ENCODE measurements at regions not wholly inside any gene's neighbourhood (a gene's known extent, or its start where the extent isn't known, plus 50 kb on each side); places are given as distances from the start of the nearest gene placed in this dataset.
A peak's percentile ranks its signal among the peaks of the same experiment; 100 is the strongest.
"Not testable (repeated sequence)": the region's sequence is repeated elsewhere in the genome, so short reads cannot be mapped to it uniquely, and the experiment has no call there.

- no peak for DNase-seq (ENCODE audit: extremely low read depth in 1 of 11, low read depth in 9 of 11, low spot score in 4 of 11)
Measured at GRCh38 chr4:71081192-71081591, 87.7 kb downstream of the DCK start.

DNA sequence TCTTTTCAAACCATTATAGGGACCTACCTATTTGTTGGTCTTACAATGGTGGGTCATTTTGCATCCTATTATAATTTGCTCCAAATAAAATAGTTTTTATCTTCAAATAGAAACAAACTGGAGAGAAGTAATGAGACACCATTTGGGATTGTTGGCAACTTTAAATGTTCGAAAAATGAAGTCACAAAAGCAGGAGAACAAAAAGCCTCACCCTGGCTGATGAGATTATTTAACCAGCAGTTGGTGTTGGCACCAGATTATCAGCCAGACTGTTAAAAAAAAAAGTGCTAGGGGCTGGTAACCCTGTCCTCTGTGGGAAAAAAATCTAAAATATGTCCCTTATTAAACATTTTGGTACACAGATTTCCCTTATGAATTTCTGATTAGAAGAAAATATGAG, 100.3 kb downstream of the DCK start:
- no peak for DNase-seq (ENCODE audit: extremely low read depth in 1 of 11, low read depth in 9 of 11, low spot score in 4 of 11)

DNA sequence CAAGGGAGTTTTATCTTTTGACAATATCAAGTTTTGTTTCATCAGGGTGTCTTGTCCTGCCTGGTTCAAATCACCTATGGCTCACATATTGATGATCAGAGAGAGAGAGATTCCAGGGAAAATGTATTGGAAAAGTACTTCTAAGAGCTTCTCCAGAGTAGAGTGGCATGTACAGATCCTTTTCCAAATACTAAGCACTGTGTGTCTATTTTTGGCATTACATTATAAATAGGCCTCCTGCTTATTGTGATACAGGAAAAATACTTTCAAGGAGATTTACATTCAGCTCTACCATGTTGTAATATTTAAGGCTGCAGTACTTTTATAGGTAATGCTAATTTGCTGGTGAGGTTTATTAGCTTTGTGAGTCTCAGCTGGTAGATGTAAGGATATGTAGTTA, 100.8 kb downstream of the DCK start:
- DNase-seq (ENCODE audit: extremely low read depth in 1 of 11, low read depth in 9 of 11, low spot score in 4 of 11): no peak

DNA sequence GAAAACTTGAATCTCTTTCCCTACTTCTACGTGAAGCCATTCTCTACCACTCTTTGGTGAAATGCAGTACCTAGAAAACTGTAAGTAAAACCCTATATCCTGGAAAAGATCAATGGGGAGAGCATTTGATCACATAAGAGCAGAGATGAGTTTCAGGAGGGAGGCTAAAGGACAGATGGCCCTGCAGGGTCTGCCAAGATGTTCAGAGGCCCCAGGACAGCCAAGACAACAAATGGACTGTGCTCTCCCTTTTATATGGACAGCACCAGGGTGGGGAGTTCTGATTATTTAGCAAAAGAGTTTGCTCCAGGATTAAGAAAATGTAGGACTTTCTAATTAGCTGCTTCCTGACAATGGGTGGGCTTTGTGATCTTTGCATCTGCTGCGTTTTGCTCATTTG, 101.7 kb downstream of the DCK start:
- DNase-seq (ENCODE audit: extremely low read depth in 1 of 11, low read depth in 9 of 11, low spot score in 4 of 11): no peak

DNA sequence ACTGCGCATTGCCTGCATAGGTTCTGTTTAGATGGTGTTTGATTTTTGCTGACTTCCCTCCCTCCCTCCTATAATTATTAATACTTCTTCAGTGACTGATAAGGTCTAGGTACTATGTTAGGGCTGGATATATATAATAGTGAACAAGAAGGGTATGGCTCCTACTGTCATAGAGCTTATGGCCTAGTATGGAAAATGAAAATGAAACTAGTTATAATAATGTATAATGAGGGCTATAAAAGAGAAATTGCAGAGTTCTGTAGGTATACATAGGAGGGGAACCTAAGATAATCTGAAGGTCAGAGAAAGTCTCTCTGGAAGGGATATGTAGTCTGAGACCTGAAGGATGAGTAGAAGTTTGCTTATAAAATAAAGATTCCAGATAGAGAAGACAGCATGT, 102.1 kb downstream of the DCK start:
- DNase-seq (ENCODE audit: extremely low read depth in 1 of 11, low read depth in 9 of 11, low spot score in 4 of 11): no peak

DNA sequence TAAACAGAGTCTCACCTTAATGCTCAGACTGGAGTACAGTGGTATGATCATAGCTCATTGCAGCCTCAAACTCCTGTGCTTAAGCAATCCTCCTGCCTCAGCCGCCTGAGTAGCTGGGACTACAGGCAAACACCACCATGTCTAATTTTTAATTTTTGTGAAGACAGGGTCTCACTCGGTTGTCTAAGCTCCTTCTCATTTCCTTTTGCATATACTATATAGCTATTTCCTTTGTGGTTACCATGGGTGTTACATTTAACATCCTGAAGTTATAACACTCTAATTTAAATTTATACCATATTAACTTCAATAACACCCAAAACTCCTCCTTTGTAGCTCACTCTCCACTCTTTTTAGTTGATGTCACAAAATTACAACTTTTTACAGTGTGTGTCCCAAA, 114.3 kb downstream of the DCK start:
- DNase-seq (ENCODE audit: extremely low read depth in 1 of 11, low read depth in 9 of 11, low spot score in 4 of 11): no peak

- no peak for DNase-seq (ENCODE audit: extremely low read depth in 1 of 11, low read depth in 9 of 11, low spot score in 4 of 11)
Measured at GRCh38 chr4:71110499-71110898, 117.0 kb downstream of the DCK start.

- not testable (repeated sequence) for DNase-seq (ENCODE audit: extremely low read depth in 1 of 11, low read depth in 9 of 11, low spot score in 4 of 11)
Measured at GRCh38 chr4:71111133-71111532, 117.7 kb downstream of the DCK start.

DNA sequence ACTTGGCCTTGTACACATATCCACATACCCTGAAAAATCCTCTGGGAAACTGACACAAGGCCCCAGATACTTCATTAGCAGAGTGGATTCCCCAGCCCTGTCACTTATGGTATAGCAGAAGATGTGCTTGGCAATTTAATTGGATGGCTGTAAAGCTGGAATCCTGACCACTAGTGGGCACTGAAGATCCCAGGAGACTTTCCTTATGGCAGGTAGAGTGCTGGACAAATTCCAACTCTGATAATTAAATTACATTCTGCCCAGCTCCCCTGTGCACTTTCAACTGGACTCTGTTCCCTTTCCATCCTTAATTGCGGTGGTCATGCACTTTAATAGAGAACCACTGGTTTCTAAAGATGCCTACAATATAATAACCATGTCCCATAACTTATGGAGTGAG, 119.8 kb downstream of the DCK start:
- DNase-seq (ENCODE audit: extremely low read depth in 1 of 11, low read depth in 9 of 11, low spot score in 4 of 11): peak in 1 of 11 donors; percentile 7

DNA sequence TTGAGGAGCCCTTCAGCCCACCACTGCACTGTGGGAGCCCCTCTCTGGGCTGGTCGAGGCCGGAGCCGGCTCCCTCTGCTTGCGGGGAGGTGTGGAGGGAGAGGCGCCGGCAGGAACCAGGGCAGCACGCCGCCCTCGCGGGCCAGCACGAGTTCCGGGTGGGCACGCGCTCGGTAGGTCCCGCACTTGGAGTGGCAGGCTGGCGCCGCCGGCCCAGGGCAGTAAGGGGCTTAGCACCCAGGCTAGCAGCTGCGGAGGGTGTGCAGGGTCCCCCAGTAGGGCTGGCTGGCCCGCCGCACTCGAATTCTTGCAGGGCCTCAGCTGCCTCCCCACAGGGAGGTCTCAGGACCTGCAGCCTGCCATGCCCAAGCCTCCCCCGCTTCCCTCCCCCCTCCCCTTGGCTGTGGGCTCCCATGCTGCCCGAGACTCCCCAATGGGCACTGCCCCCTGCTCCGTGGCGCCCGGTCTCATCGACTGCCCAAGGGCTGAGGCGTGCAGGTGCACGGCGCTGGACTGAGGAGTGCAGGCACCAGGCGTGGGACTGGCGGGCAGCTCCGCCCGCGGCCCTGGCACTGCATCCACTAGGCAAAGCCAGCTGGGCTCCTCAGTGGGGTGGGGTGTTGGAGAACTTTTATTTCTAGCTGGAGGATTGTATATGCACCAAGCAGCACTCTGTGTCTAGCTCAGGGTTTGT, 127.5 kb downstream of the DCK start:
- DNase-seq (ENCODE audit: extremely low read depth in 1 of 11, low read depth in 9 of 11, low spot score in 4 of 11): no peak

DNA sequence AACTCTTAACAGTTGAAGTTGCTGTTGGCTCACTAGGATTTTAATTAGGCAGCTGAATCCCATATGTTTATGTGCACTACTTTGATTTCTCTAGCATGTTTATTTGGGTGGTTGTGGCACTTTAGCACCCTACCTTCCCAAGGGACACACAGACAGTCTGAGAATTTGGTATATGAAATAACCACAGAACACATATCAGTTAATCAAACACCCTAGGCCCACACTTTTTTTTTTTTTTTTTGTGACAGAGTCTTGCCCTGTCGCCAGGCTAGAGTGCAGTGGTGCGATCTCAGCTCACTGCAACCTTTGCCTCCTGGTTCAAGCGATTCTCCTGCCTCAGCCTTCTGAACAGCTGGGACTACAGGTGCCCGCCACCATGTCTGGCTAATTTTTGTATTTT, 130.5 kb downstream of the DCK start:
- no peak for DNase-seq (ENCODE audit: extremely low read depth in 1 of 11, low read depth in 9 of 11, low spot score in 4 of 11)

DNA sequence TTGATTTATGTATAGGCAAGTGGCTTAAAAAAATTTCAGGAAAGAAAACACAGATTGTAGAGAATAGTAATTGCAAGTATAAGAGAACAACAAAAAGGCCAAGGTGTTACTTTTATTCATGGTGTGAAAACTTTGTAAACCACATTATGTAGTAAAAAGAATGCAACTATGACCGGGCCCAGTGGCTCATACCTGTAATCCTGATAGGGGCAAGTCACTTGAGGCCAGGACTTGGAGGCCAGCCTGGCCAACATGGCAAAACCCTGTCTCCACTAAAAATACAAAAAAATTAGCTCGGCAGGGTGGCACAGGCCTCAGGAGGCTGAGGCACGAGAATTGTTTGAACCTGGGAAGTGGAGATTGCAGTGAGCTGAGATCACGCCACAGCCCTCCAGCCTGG, 131.7 kb downstream of the DCK start:
- no peak for DNase-seq (ENCODE audit: extremely low read depth in 1 of 11, low read depth in 9 of 11, low spot score in 4 of 11)

- no peak for DNase-seq (ENCODE audit: extremely low read depth in 1 of 11, low read depth in 9 of 11, low spot score in 4 of 11)
Measured at GRCh38 chr4:71126719-71127118, 133.3 kb downstream of the DCK start.

DNA sequence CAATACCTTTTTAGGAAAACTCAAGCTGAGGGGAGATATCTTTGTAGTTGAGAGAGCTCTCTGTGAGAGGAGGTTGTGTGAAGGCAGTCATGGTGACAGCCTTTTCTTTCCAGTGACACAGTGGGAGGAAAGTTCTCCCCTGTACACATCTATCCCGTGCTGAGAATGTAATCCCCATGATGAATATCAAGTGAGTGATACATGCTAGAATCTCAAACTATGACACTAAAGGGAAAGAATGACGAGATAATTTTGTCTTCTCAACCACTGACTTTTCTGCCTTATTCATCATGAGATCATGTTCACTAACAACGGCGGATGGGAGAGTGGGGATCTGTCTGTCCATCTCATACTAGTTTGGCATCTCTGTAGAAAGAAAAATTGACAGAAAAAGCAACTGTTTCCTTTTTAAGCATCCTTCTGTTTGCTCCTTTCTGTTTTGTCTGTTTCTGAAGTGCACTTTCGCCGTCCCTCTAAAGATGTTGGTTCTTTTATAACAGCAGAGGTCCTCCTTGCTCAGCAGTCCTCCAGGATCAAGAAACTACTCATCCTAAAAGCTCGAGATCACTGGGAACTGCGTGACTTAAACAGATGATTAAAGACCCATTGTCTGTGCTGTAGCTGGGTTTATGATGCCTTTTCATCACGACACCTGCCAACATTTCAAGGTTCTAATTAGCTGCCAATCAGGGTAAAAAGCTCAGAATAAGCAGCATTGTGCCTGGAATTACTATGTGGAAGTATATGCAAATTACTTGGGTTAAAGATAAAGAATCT, 137.6 kb downstream of the DCK start:
- DNase-seq (ENCODE audit: extremely low read depth in 1 of 11, low read depth in 9 of 11, low spot score in 4 of 11): peak in 1 of 11 donors; percentile 4

- DNase-seq (ENCODE audit: extremely low read depth in 1 of 11, low read depth in 9 of 11, low spot score in 4 of 11): no peak
Measured at GRCh38 chr4:71132486-71132885, 139.0 kb downstream of the DCK start.

GRCh38 chr4:71133491-71133890, 140.0 kb downstream of the DCK start:
- DNase-seq (ENCODE audit: extremely low read depth in 1 of 11, low read depth in 9 of 11, low spot score in 4 of 11): no peak

- DNase-seq (ENCODE audit: extremely low read depth in 1 of 11, low read depth in 9 of 11, low spot score in 4 of 11): no peak
Measured at GRCh38 chr4:71136071-71136470, 142.6 kb downstream of the DCK start.

DNA sequence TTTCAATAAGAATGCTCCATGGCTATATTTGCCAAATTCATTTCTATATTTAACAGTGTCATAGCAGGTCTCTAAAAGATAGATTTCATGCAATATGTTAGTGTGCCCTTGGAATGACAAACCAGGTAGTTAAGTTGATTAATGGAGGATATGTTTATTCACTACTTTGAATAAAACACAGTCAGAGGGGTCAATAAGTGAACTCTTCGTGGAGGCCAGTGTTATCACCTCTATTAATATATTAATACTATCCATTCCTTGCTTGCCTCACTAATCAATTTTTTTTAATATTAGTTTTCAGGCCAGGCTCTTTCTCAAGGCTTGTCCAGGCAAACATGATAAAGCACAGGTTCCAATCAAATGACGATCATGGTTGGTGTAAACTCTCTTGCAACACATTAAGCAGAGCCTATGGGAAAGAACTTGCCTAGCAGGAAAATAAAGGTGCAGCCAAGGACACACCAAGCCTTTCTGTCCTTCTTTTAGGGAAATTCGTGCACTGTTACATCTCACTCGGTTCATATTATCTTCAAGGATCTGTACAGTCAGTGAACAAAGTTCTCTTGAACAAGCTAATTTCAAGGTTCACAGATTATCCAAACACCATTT, 144.7 kb downstream of the DCK start:
- DNase-seq (ENCODE audit: extremely low read depth in 1 of 11, low read depth in 9 of 11, low spot score in 4 of 11): no peak

DNA sequence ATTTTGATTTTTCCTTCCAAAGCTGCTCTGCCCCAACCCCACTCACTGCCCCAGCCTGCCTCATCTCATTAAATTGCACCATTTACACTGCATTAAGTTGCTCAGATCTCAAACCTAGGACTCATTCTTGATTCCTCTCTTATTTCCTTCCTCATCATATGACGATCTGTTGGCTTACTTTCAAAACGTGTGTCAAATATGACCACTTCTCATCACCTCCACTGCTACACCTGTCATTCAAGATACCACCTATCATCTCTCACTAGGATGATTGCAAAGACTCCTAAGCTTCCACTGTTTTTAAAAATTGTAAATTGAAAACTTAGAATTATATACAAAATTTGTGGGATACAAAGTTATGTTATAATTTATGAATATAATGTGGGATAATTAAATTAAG, 147.1 kb downstream of the DCK start:
- no peak for DNase-seq (ENCODE audit: extremely low read depth in 1 of 11, low read depth in 9 of 11, low spot score in 4 of 11)

GRCh38 chr4:71141125-71141524, 147.7 kb downstream of the DCK start:
- no peak for DNase-seq (ENCODE audit: extremely low read depth in 1 of 11, low read depth in 9 of 11, low spot score in 4 of 11)
